ENCODE measurements at regions not wholly inside any gene's neighbourhood (a gene's known extent, or its start where the extent isn't known, plus 50 kb on each side); places are given as distances from the start of the nearest gene placed in this dataset.

DNA sequence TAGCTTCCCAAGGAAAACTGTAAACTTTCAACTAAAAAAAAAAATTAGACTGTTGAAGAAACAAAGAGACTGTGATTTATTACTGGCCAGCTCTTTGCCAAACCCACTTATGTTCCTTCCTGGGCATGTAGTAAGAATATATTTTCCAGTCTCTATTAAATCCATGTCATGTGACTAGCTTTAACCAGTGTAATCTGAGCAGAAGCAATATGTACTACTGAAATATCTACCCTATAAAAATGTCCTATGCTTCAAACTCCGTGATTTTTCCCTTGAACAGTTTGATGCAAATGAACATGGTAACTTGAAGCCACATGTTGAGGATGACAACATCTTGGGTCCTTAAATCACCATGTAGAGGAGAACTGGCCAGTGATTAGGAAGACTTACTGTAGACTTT is 144.5 kb downstream of the NTMT2 start:
- DNase-seq, result no peak
- Histone ChIP-seq H3K4me3 (ENCODE audit: insufficient read depth, low read depth, low read length) (no peak overlapping the region), H3K36me3 (replicated peaks; ENCODE audit: control insufficient read depth, insufficient read depth, low read length) (no peaks in the 10 kb centered on the region), H3K27me3 (ENCODE audit: control insufficient read depth, insufficient read depth, low read length) (no peaks in the 10 kb centered on the region)

GRCh38 chr1:170290991-170291390 is 145.2 kb downstream of the NTMT2 start:
- DNase-seq, result no peak
- Histone ChIP-seq H3K4me3 (ENCODE audit: insufficient read depth, low read depth, low read length) (no peak overlapping the region), H3K36me3 (replicated peaks; ENCODE audit: control insufficient read depth, insufficient read depth, low read length) (no peaks in the 10 kb centered on the region), H3K27me3 (ENCODE audit: control insufficient read depth, insufficient read depth, low read length) (no peaks in the 10 kb centered on the region)

DNA sequence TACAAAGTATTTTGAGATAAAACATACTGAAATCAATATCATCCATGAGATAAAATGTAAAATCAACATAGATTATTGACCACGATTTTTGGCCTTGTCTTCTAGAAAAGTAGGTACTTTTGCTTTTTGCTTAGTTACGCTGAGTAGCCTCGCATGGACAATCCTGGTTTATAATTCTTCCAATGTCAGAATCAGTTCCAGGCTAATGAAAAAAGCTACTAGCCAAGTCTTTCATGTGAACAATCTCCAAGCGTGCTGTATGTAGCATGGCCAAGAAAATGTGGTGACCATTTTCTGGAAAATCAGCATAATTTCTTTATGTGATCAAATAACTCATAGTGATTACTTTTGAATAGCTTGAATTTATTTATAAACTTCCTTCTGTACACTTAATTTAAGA is 145.8 kb downstream of the NTMT2 start:
- Histone ChIP-seq H3K27me3 (ENCODE audit: control insufficient read depth, insufficient read depth, low read length) (no peaks in the 10 kb centered on the region), H3K4me3 (ENCODE audit: insufficient read depth, low read depth, low read length) (no peak overlapping the region), H3K36me3 (replicated peaks; ENCODE audit: control insufficient read depth, insufficient read depth, low read length) (no peaks in the 10 kb centered on the region)
- no peak for DNase-seq

DNA sequence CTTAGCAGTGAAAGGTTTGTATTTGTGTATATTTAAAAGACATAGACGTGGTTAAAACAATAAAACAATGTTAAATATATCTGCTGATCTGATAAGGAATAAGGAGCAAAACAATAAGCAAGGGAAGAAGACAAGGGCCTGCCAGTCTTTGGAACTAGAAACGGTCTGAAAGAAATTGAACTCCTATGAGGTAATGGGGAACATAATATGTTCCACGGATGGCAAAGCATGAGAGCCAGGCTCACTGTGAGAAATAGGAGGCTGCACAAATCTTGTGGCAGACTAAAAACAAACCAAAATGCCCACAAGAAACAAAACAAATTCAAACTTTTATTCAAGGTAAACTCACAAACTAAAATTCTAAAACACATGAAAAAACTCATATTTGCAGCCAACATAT is 150.5 kb downstream of the NTMT2 start:
- DNase-seq, result no peak
- no peaks in the 10 kb centered on the region for H3K36me3 ChIP-seq (replicated peaks; ENCODE audit: control insufficient read depth, insufficient read depth, low read length)
- no peaks in the 10 kb centered on the region for H3K27me3 ChIP-seq (ENCODE audit: control insufficient read depth, insufficient read depth, low read length)
- H3K4me3 ChIP-seq (ENCODE audit: insufficient read depth, low read depth, low read length), result no peak overlapping the region

DNA sequence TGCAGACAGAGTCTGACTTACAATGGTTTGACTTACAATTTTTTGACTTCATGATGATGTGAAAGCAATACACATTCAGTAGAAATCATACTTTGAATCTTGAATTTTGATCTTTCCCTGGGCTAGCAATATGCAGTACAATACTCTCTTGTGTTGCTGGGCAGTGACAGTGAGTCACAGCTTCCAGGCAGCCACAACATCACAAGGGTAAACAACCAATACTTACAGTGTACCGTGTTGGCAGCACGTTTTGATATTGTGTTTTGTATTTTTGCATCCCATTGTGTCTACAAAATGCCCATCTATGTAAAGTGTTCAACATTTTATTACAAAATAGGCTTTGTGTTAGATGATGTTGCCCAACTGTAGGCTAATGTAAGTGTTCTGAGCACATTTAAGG is 150.9 kb downstream of the NTMT2 start:
- Histone ChIP-seq H3K27me3 (ENCODE audit: control insufficient read depth, insufficient read depth, low read length) (no peaks in the 10 kb centered on the region), H3K36me3 (replicated peaks; ENCODE audit: control insufficient read depth, insufficient read depth, low read length) (no peaks in the 10 kb centered on the region), H3K4me3 (ENCODE audit: insufficient read depth, low read depth, low read length) (no peak overlapping the region)
- DNase-seq, result no peak

- Histone ChIP-seq H3K27me3 (ENCODE audit: control insufficient read depth, insufficient read depth, low read length) (no peaks in the 10 kb centered on the region), H3K36me3 (replicated peaks; ENCODE audit: control insufficient read depth, insufficient read depth, low read length) (no peaks in the 10 kb centered on the region), H3K4me3 (ENCODE audit: insufficient read depth, low read depth, low read length) (no peak overlapping the region)
- DNase-seq, result no peak
Measured at GRCh38 chr1:170301596-170301995, 155.8 kb downstream of the NTMT2 start.

- no peak for DNase-seq
- Histone ChIP-seq H3K4me3 (ENCODE audit: insufficient read depth, low read depth, low read length) (no peak overlapping the region), H3K27me3 (ENCODE audit: control insufficient read depth, insufficient read depth, low read length) (no peaks in the 10 kb centered on the region), H3K36me3 (replicated peaks; ENCODE audit: control insufficient read depth, insufficient read depth, low read length) (no peaks in the 10 kb centered on the region)
Measured at GRCh38 chr1:170303034-170303433, 157.3 kb downstream of the NTMT2 start.

GRCh38 chr1:170305777-170306512 is 160.2 kb downstream of the NTMT2 start:
- H3K36me3 ChIP-seq (replicated peaks; ENCODE audit: control insufficient read depth, insufficient read depth, low read length), result no peaks in the 10 kb centered on the region
- H3K27me3 ChIP-seq (ENCODE audit: control insufficient read depth, insufficient read depth, low read length), result no peaks in the 10 kb centered on the region
- no peak overlapping the region for H3K4me3 ChIP-seq (ENCODE audit: insufficient read depth, low read depth, low read length)
- DNase-seq, result no peak

DNA sequence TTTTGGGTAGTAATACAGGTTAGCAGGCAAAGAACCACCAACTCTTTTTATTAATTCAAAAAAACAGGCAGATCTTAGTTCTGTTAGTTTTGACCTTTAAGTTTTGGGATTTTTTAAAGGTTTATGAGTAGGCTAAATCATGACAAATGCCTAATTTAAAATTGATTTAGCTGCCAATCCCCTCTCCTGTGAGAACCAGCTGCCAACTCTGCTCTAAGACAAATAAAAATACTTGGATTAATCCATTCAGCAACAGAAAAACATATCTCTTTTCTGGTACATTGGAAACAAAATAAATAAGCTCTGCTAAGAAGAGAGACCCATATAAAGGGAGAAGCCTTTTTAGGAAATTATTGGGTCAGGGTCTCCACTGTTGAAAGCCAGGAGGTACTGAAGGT is 160.8 kb downstream of the NTMT2 start:
- no peaks in the 10 kb centered on the region for H3K27me3 ChIP-seq (ENCODE audit: control insufficient read depth, insufficient read depth, low read length)
- H3K36me3 ChIP-seq (replicated peaks; ENCODE audit: control insufficient read depth, insufficient read depth, low read length), result no peaks in the 10 kb centered on the region
- DNase-seq, result no peak
- no peak overlapping the region for H3K4me3 ChIP-seq (ENCODE audit: insufficient read depth, low read depth, low read length)

GRCh38 chr1:170306948-170307347 is 161.2 kb downstream of the NTMT2 start:
- H3K27me3 ChIP-seq (ENCODE audit: control insufficient read depth, insufficient read depth, low read length), result no peaks in the 10 kb centered on the region
- no peak overlapping the region for H3K4me3 ChIP-seq (ENCODE audit: insufficient read depth, low read depth, low read length)
- H3K36me3 ChIP-seq (replicated peaks; ENCODE audit: control insufficient read depth, insufficient read depth, low read length), result no peaks in the 10 kb centered on the region
- no peak for DNase-seq

DNA sequence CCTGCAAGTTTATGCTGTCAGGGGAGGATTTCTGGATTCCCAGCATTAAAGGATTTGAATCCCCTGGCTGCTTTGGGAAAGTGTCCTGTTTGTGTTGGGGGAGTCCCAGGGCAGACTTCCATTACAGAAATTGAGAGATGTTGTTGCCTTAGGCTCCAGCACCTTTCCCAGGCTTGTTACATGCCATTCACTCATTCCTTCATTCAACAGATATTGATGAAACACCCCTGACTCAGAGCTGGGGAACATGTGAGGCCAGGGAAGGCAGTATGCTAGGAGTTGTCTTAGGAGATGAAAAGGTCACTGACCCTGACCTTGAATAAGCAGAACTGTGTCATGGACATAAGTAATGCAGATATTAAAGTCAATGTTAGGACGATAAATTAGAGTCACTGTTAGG is 161.7 kb downstream of the NTMT2 start:
- no peak overlapping the region for H3K4me3 ChIP-seq (ENCODE audit: insufficient read depth, low read depth, low read length)
- H3K36me3 ChIP-seq (replicated peaks; ENCODE audit: control insufficient read depth, insufficient read depth, low read length), result no peaks in the 10 kb centered on the region
- DNase-seq, result no peak
- H3K27me3 ChIP-seq (ENCODE audit: control insufficient read depth, insufficient read depth, low read length), result no peaks in the 10 kb centered on the region

- Histone ChIP-seq H3K4me3 (ENCODE audit: insufficient read depth, low read depth, low read length) (no peak overlapping the region), H3K36me3 (replicated peaks; ENCODE audit: control insufficient read depth, insufficient read depth, low read length) (no peaks in the 10 kb centered on the region), H3K27me3 (ENCODE audit: control insufficient read depth, insufficient read depth, low read length) (no peaks in the 10 kb centered on the region)
- no peak for DNase-seq
Measured at GRCh38 chr1:170309389-170310013, 163.7 kb downstream of the NTMT2 start.

DNA sequence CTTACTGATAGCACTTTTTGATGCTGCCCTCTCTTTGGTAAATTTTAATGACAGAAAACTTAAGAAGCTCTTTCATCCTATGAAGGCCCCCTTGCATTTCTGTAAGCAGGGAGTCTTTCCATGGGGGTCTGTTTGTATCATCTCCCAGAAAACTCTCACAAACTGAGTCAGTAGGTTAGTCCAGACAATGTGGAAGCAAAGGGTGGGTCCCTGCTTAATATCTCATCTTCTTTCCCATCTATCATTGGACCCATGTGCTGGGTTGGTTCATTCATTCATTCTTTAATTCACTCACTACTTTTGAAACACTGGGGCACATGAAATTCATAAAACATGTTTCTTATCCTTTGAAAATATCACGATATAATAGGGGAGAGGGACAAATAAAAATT is 164.3 kb downstream of the NTMT2 start:
- no peaks in the 10 kb centered on the region for H3K36me3 ChIP-seq (replicated peaks; ENCODE audit: control insufficient read depth, insufficient read depth, low read length)
- no peak overlapping the region for H3K4me3 ChIP-seq (ENCODE audit: insufficient read depth, low read depth, low read length)
- H3K27me3 ChIP-seq (ENCODE audit: control insufficient read depth, insufficient read depth, low read length), result no peaks in the 10 kb centered on the region
- no peak for DNase-seq

DNA sequence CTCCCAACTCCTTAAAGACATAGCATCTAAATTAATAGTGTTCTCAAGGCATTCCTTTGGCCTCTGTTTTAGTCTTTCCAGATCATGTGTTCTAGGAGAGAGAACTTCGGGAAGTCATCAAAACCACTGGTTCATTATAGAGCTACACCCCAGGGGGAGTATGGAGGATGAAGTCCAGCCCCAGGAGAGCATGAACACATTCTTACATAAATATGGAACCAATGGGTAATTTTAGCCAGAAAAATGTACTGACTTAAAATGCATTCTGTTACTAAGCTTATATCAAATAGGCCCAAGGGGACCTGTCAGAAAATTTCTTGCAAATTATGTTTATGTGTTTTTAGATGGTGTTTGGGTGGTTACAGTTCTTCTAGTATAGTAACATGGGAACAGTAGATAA is 165.2 kb downstream of the NTMT2 start:
- no peaks in the 10 kb centered on the region for H3K36me3 ChIP-seq (replicated peaks; ENCODE audit: control insufficient read depth, insufficient read depth, low read length)
- no peak for DNase-seq
- H3K27me3 ChIP-seq (ENCODE audit: control insufficient read depth, insufficient read depth, low read length), result no peaks in the 10 kb centered on the region
- no peak overlapping the region for H3K4me3 ChIP-seq (ENCODE audit: insufficient read depth, low read depth, low read length)

GRCh38 chr1:170313306-170313705 is 167.5 kb downstream of the NTMT2 start:
- no peak overlapping the region for H3K4me3 ChIP-seq (ENCODE audit: insufficient read depth, low read depth, low read length)
- DNase-seq, result no peak
- H3K36me3 ChIP-seq (replicated peaks; ENCODE audit: control insufficient read depth, insufficient read depth, low read length), result no peaks in the 10 kb centered on the region
- no peaks in the 10 kb centered on the region for H3K27me3 ChIP-seq (ENCODE audit: control insufficient read depth, insufficient read depth, low read length)

DNA sequence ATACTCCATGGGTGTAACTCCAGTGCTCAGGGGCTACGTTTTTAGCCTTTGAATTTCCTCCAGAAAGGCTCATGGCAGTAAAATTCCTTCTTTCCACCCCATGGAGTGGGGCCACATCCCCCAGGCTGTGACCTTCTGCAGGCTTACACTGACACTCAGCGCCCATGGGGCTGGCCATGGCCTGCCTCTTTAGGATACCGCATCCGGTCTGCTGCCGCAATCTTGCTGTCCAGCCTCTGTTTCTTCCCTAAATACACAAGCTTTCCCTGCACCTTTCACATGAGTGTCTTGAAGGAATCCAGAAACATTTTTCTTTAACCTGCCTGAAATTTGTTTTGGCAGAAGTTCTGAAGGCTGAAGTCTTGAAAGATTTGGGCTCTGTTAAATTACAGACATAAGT is 170.5 kb downstream of the NTMT2 start:
- no peak overlapping the region for H3K4me3 ChIP-seq (ENCODE audit: insufficient read depth, low read depth, low read length)
- no peaks in the 10 kb centered on the region for H3K27me3 ChIP-seq (ENCODE audit: control insufficient read depth, insufficient read depth, low read length)
- no peak for DNase-seq
- no peaks in the 10 kb centered on the region for H3K36me3 ChIP-seq (replicated peaks; ENCODE audit: control insufficient read depth, insufficient read depth, low read length)

All from H7 (cell line).